WTC11 (cell line): ENCODE measurements at regions not wholly inside any gene's neighbourhood (a gene's known extent, or its start where the extent isn't known, plus 50 kb on each side); places are given as distances from the start of the nearest gene placed in this dataset.

Experiments used
- ATAC-seq: fragments of 200-7000 bp; cut with Tn5 transposase; 2 replicates; pipeline ENCODE4 v1.10.0; 2021; ENCODE audit warnings: mild to moderate bottlenecking, moderate library complexity
- CTCF ChIA-PET: fragments of 300-600 bp; sonication (Branson Sonifier 250); formaldehyde crosslinking; loops from one replicate; lab custom pipeline; 2021; ENCODE audit warnings: antibody characterized with exemption; lab: Charles Lee
- POLR2A ChIA-PET: fragments of 350-600 bp; sonication (Branson Sonifier 250); formaldehyde crosslinking; loops from one replicate; lab custom pipeline; 2021; ENCODE audit warnings: antibody characterized with exemption; lab: Charles Lee
- DNase-seq: peaks from one replicate; pipeline ENCODE4 v3.0.0; 2021; ENCODE audit warnings: low spot score
- H3K27ac Mint-ChIP-seq: 2 replicates; pipeline ENCODE4 v1.8.0; 2021; ENCODE audit warnings: mixed read lengths
- H3K27me3 Mint-ChIP-seq: 2 replicates; pipeline ENCODE4 v1.8.0; 2021; ENCODE audit warnings: low read depth, mild to moderate bottlenecking, moderate library complexity, mixed read lengths
- H3K36me3 Mint-ChIP-seq: 2 replicates; pipeline ENCODE4 v1.8.0; 2021; ENCODE audit warnings: mixed read lengths
- H3K4me1 Mint-ChIP-seq: 2 replicates; pipeline ENCODE4 v1.8.0; 2022; ENCODE audit warnings: mixed read lengths
- H3K4me3 Mint-ChIP-seq: 2 replicates; pipeline ENCODE4 v1.8.0; 2021; ENCODE audit warnings: mild to moderate bottlenecking, moderate library complexity, mixed read lengths
- H3K9me3 Mint-ChIP-seq: 2 replicates; pipeline ENCODE4 v1.8.0; 2021; ENCODE audit warnings: mixed read lengths
- CTCF ChIP-seq: fragments of 200-600 bp; IDR thresholded peaks from 2 replicates; pipeline ENCODE4 v1.8.0; 2022; ENCODE audit warnings: antibody characterized with exemption
- E2F1 ChIP-seq: sonication (generic); formaldehyde crosslinking; IDR thresholded peaks from 2 replicates; pipeline ENCODE4 v1.8.0; 2022; ENCODE audit warnings: mild to moderate bottlenecking, missing genetic modification reagents
- E2F5 ChIP-seq: sonication (generic); formaldehyde crosslinking; IDR thresholded peaks from 2 replicates; pipeline ENCODE4 v1.8.1; 2022; ENCODE audit warnings: mild to moderate bottlenecking, moderate library complexity, missing genetic modification reagents
- GTF2I ChIP-seq: fragments of 250-450 bp; sonication (Bioruptor Pico); conservative IDR thresholded peaks from 2 replicates; pipeline ENCODE4 v1.4.0; 2021; ENCODE audit warnings: mild to moderate bottlenecking
- HMGXB4 ChIP-seq: sonication (generic); formaldehyde crosslinking; IDR thresholded peaks from 2 replicates; pipeline ENCODE4 v1.8.1; 2023; ENCODE audit warnings: mild to moderate bottlenecking, moderate library complexity, missing genetic modification reagents
- KAT7 ChIP-seq: sonication (generic); formaldehyde crosslinking; IDR thresholded peaks from 2 replicates; pipeline ENCODE4 v1.8.1; 2023; ENCODE audit warnings: missing genetic modification reagents, mild to moderate bottlenecking, borderline replicate concordance
- NFE2L1 ChIP-seq: sonication (generic); formaldehyde crosslinking; IDR thresholded peaks from 2 replicates; pipeline ENCODE4 v1.8.1; 2023; ENCODE audit warnings: missing genetic modification reagents
- NR1H2 ChIP-seq: sonication (generic); formaldehyde crosslinking; IDR thresholded peaks from 2 replicates; pipeline ENCODE4 v1.9.0; 2021; ENCODE audit warnings: mild to moderate bottlenecking, moderate library complexity, missing genetic modification reagents
- RELA ChIP-seq: sonication (generic); formaldehyde crosslinking; IDR thresholded peaks from 2 replicates; pipeline ENCODE4 v1.8.1; 2022; ENCODE audit warnings: missing genetic modification reagents, mild to moderate bottlenecking, borderline replicate concordance
- TP53 ChIP-seq: sonication (generic); formaldehyde crosslinking; IDR thresholded peaks from 2 replicates; pipeline ENCODE4 v1.8.1; 2023; ENCODE audit warnings: mild to moderate bottlenecking, missing genetic modification reagents
- ZNF671 ChIP-seq: fragments of 250-450 bp; sonication (Bioruptor Pico); IDR thresholded peaks from 2 replicates; pipeline ENCODE4 v1.8.0; 2021; ENCODE audit warnings: mild to moderate bottlenecking
- TF ChIP-seq, protein P1 (sequence below): fragments of 250-450 bp; sonication (Bioruptor Pico); IDR thresholded peaks from 2 replicates; pipeline ENCODE4 v1.9.0; 2021; ENCODE audit warnings: mild to moderate bottlenecking
- TF ChIP-seq, protein P2 (sequence below): sonication (generic); formaldehyde crosslinking; IDR thresholded peaks from 2 replicates; pipeline ENCODE4 v1.8.0; 2023; ENCODE audit warnings: missing genetic modification reagents, mild to moderate bottlenecking, borderline replicate concordance

GRCh38 chrX:39750848-39751247, 346.9 kb downstream of the BCOR start:
- no peak overlapping the region for H3K4me3 Mint-ChIP-seq
- H3K4me1 Mint-ChIP-seq, result peaks cover 7% of the 10 kb centered on the region
- peaks cover 5% of the 10 kb centered on the region for H3K27me3 Mint-ChIP-seq
- DNase-seq, result no peak
- no peak overlapping the region for H3K27ac Mint-ChIP-seq
- H3K36me3 Mint-ChIP-seq, result no peaks in the 10 kb centered on the region
- ATAC-seq, result no peak
- CTCF ChIA-PET, result no interaction called here
- POLR2A ChIA-PET, result no interaction called here
- H3K9me3 Mint-ChIP-seq, result peaks cover 4% of the 10 kb centered on the region
- TF ChIP-seq E2F1 (CRISPR knock-in tag) (no peak), GTF2I (CRISPR knock-in tag) (no peak), NR1H2 (CRISPR knock-in tag) (no peak), RELA (CRISPR knock-in tag) (no peak)
- TF ChIP-seq, protein P1, sequence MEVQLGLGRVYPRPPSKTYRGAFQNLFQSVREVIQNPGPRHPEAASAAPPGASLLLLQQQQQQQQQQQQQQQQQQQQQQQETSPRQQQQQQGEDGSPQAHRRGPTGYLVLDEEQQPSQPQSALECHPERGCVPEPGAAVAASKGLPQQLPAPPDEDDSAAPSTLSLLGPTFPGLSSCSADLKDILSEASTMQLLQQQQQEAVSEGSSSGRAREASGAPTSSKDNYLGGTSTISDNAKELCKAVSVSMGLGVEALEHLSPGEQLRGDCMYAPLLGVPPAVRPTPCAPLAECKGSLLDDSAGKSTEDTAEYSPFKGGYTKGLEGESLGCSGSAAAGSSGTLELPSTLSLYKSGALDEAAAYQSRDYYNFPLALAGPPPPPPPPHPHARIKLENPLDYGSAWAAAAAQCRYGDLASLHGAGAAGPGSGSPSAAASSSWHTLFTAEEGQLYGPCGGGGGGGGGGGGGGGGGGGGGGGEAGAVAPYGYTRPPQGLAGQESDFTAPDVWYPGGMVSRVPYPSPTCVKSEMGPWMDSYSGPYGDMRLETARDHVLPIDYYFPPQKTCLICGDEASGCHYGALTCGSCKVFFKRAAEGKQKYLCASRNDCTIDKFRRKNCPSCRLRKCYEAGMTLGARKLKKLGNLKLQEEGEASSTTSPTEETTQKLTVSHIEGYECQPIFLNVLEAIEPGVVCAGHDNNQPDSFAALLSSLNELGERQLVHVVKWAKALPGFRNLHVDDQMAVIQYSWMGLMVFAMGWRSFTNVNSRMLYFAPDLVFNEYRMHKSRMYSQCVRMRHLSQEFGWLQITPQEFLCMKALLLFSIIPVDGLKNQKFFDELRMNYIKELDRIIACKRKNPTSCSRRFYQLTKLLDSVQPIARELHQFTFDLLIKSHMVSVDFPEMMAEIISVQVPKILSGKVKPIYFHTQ, result no peak

DNA sequence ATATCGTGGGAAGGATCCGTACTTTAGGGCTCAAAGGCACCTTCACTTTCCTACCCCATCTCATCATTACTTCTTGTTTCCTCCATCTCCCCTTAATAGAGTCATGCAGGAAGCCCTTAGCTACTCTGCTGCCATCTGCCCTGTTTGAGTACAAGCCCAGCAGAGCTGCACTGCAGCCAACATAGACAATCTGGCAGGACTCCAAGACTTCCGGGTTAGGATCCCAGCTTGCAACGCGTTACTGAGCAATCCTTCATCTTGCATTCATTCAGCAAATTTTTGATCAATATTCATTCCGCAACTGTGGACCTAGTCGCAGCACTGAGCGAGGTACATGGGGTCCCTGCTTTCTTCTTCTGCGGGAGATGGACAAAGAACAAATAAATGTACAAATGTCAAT, 344.9 kb downstream of the BCOR start:
- ChIA-PET CTCF (no interaction called here), POLR2A (no interaction called here)
- ATAC-seq, result no peak
- H3K27ac Mint-ChIP-seq, result no peak overlapping the region
- no peak for DNase-seq
- H3K4me1 Mint-ChIP-seq, result peaks cover 15% of the 10 kb centered on the region
- H3K4me3 Mint-ChIP-seq, result no peak overlapping the region
- H3K9me3 Mint-ChIP-seq, result peaks cover 4% of the 10 kb centered on the region
- no peak for TF ChIP-seq E2F5 (CRISPR knock-in tag)
- no peaks in the 10 kb centered on the region for H3K36me3 Mint-ChIP-seq
- peaks cover 5% of the 10 kb centered on the region for H3K27me3 Mint-ChIP-seq

DNA sequence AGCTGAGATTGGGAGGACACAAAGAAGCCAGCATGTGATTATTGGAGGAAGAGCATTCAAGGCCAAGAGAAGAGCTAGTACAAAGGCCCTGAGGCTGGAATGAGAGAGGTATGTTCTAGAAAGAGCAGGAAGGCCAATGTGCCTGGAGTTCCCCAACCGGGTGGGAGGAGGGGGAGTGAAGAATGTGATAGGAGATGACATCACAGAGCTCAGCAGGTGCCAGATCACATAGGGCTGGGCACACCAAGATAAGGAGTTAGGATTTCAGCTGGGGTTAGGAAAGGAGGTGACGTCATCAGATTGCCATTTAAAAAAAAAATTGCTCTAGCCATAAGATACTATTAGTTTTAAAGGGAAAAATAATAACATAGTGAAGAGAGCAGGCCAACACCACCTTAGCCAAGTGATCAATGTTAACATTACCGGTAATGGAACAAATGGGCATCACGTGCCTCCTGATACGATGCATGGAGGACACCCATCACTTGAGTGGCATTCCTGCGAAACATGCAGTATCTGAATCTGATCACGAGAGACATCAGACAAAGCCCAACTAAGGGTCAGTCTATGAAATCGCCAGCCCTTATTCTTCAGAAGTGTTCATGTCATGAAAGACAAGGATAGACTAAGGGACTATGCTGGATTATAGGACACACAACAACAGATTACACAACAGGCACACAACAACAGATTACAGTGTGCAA, 344.3 kb downstream of the BCOR start:
- ChIA-PET POLR2A (no interaction called here), CTCF (no interaction called here)
- Mint-ChIP-seq H3K27me3 (peaks cover 5% of the 10 kb centered on the region), H3K9me3 (peaks cover 4% of the 10 kb centered on the region), H3K36me3 (no peaks in the 10 kb centered on the region), H3K4me3 (no peak overlapping the region), H3K27ac (no peak overlapping the region), H3K4me1 (peaks cover 19% of the 10 kb centered on the region)
- ATAC-seq (no peak), DNase-seq (no peak)
- TF ChIP-seq TP53 (CRISPR knock-in tag) (no peak), CTCF (no peak), HMGXB4 (CRISPR knock-in tag) (no peak), ZNF671 (no peak), NFE2L1 (no peak), KAT7 (CRISPR knock-in tag) (no peak)
- TF ChIP-seq, protein P2, sequence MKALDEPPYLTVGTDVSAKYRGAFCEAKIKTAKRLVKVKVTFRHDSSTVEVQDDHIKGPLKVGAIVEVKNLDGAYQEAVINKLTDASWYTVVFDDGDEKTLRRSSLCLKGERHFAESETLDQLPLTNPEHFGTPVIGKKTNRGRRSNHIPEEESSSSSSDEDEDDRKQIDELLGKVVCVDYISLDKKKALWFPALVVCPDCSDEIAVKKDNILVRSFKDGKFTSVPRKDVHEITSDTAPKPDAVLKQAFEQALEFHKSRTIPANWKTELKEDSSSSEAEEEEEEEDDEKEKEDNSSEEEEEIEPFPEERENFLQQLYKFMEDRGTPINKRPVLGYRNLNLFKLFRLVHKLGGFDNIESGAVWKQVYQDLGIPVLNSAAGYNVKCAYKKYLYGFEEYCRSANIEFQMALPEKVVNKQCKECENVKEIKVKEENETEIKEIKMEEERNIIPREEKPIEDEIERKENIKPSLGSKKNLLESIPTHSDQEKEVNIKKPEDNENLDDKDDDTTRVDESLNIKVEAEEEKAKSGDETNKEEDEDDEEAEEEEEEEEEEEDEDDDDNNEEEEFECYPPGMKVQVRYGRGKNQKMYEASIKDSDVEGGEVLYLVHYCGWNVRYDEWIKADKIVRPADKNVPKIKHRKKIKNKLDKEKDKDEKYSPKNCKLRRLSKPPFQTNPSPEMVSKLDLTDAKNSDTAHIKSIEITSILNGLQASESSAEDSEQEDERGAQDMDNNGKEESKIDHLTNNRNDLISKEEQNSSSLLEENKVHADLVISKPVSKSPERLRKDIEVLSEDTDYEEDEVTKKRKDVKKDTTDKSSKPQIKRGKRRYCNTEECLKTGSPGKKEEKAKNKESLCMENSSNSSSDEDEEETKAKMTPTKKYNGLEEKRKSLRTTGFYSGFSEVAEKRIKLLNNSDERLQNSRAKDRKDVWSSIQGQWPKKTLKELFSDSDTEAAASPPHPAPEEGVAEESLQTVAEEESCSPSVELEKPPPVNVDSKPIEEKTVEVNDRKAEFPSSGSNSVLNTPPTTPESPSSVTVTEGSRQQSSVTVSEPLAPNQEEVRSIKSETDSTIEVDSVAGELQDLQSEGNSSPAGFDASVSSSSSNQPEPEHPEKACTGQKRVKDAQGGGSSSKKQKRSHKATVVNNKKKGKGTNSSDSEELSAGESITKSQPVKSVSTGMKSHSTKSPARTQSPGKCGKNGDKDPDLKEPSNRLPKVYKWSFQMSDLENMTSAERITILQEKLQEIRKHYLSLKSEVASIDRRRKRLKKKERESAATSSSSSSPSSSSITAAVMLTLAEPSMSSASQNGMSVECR (CRISPR knock-in tag), result no peak
